GM12874 (cell line): ENCODE measurements at regions not wholly inside any gene's neighbourhood (a gene's known extent, or its start where the extent isn't known, plus 50 kb on each side); places are given as distances from the start of the nearest gene placed in this dataset.

Experiments
- TF ChIP-seq, protein P1 (sequence below): IDR thresholded peaks from 2 replicates; pipeline ENCODE4 v1.5.1; 2011; ENCODE audit warnings: low read depth, mild to moderate bottlenecking, control low read depth, low read length, moderate library complexity; ENCODE audit not compliant: insufficient read depth

DNA sequence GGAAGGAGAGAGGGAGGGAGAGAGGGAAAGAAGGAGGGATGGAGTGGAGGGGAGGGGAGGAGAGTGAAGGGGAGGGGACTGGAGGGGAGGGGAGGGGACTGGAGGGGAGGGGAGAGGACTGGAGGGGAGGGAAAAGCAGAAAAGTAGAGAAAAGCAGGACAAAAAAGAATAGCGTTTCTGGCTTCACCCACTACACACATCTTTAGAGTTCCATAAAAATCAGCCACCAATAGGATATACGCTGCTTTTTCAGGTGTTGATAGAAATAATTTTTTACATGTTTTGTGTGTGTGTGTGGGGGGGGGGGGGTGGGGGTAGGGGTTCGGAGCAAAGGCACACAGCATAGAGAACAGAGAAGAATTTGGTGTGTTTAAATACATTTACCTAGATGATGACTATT, 1259.1 kb downstream of the EPHA7 start:
- TF ChIP-seq, protein P1, sequence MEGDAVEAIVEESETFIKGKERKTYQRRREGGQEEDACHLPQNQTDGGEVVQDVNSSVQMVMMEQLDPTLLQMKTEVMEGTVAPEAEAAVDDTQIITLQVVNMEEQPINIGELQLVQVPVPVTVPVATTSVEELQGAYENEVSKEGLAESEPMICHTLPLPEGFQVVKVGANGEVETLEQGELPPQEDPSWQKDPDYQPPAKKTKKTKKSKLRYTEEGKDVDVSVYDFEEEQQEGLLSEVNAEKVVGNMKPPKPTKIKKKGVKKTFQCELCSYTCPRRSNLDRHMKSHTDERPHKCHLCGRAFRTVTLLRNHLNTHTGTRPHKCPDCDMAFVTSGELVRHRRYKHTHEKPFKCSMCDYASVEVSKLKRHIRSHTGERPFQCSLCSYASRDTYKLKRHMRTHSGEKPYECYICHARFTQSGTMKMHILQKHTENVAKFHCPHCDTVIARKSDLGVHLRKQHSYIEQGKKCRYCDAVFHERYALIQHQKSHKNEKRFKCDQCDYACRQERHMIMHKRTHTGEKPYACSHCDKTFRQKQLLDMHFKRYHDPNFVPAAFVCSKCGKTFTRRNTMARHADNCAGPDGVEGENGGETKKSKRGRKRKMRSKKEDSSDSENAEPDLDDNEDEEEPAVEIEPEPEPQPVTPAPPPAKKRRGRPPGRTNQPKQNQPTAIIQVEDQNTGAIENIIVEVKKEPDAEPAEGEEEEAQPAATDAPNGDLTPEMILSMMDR: no peak

DNA sequence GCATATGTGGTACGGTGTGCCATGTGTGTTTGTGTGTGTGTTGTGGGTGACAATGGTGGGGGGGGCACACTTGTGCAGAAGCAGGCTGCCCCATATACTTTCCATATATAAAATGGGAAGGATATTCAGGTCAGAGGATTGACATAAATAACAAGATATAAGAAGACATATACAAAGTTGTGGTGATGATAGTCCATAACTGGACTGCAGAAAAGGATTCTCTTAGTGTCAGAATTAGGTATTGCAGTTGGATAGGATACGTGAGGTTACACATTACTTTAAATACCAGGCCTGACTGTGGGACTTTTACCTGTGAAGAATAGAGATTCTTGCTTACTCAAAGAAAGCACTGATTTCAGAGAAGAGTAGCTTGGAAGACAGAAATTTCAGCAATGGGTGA, 1260.3 kb downstream of the EPHA7 start:
- TF ChIP-seq, protein P1: no peak

DNA sequence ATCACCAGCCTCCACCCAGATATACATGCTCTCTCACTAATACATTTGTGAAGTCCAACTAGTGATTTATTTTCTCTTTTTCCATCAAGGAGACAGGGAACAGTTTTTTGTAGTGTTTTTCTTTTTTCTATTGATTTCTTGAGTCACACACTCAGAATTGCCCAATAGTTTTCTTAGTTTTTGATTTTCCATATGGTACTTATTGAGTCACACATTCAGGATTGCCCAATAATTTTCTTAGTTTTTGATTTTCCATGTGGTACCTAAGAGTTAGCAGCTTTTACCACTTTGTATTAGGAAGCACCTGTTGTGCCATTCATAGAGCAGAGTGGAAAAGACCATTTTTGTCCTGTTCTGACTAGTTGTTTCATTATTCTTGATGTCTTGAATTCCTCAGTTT, 1268.8 kb downstream of the EPHA7 start:
- TF ChIP-seq, protein P1: no peak

DNA sequence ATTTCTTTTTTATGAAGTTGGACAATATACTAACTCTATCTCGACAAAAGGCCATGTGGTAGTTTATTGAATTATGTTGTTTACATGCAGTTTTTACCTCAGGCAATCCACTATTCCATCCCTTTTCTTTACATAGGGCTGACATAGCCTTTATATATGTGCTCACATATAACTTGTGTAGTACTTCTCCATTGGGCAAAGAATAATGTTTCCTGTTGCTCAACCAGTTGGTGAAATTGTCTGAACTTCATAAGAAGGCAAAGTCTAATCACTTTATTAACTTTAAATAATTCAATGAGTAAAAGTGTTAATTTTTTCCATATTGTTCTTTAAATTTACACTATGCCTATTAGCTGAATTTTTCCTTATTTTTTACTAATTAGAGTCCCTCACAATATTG, 1272.1 kb downstream of the EPHA7 start:
- TF ChIP-seq, protein P1: no peak

DNA sequence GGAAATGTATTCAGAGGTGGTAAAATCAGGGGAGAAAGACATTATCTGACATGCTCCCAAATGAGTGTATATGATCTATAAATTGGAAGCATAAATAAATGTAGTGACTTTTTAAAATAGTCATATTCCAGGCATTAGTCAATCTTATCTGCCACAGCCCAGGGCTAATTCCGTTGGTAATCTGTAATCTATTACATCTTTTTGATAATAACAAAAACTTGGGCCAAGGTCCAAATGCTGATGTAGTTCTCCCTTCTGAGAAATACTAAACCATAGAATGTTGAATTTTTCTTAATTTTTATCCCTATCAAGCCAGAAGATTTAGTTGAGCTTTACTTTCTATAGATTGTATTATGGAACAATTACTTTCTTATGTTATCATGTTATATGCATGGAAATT, 1279.8 kb downstream of the EPHA7 start:
- TF ChIP-seq, protein P1: no peak

DNA sequence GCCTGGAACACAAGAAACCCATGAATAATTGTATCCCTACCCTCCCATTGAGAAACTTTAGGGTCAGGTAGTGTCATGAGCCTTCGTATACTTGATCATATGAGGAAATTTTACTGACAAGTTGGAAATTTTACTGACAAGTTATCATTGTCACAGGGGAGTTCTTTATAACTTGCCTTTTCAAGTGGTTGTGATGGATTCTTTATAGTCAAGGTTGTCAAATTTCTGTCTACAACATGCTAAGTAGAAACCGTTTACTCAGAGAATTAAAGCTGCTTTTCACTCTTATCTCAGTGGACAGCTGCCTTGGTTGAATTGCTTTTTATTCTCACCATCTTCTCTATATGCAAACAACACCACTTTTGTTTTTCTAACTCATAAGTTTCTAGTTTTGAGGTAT, 1286.4 kb downstream of the EPHA7 start:
- TF ChIP-seq, protein P1: no peak

DNA sequence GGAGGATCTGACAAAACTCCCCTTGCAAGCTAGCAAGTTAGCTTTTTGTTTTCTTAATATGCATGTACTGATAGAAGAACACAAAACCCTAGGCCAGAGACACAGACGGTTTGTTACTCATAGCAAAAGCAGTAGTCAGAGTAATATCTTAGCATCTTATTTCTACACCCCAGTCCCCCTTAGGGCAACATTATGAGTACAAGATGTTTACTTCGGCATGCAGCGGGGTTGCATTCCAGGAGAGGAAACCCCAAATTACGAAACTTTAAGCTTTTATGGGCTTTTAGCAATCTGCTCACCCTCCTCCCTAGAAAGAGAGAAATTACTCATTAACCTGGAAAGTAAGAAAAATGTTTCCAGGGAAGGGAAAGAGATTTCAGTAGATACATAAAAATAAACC, 1286.9 kb downstream of the EPHA7 start:
- TF ChIP-seq, protein P1: no peak

DNA sequence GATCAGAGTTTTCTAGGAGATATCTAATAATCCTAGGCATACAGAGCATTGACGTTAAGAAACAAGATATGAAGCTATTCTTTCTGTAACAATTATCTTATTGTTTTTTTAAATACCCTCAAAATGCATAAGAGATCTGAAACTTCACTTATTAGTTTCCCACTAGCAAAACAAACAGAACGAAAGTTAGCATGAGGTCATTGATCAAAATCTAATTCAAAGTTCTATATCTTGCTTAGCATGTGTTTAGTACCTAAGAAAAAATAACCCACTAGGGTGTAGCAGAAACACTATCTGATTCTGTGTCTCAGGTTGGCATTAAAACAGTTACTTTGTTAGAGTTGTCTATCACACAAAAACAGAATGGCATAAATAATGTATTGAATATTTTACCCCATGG, 1288.4 kb downstream of the EPHA7 start:
- TF ChIP-seq, protein P1: no peak
